GM12892 (cell line): ENCODE measurements at regions not wholly inside any gene's neighbourhood (a gene's known extent, or its start where the extent isn't known, plus 50 kb on each side); places are given as distances from the start of the nearest gene placed in this dataset.

Experiments used
- DNase-seq: peaks from one replicate; pipeline ENCODE4 v3.0.0; 2011; ENCODE audit not compliant: insufficient read length
- FAIRE-seq: peaks from 2 replicates; lab custom pipeline; 2011; peaks lifted over from hg19 to GRCh38; lab: Jason Lieb, UNC
- POLR2A ChIP-seq: IDR thresholded peaks from 2 replicates; pipeline ENCODE4 v1.6.1; 2011; ENCODE audit warnings: low read depth, low read length, control low read depth
- POLR2AphosphoS5 ChIP-seq: IDR thresholded peaks from 2 replicates; pipeline ENCODE4 v1.6.1; 2011; ENCODE audit warnings: low read depth, low read length, control low read depth
- TAF1 ChIP-seq: IDR thresholded peaks from 2 replicates; pipeline ENCODE4 v1.6.1; 2011; ENCODE audit warnings: low read depth, mild to moderate bottlenecking, control low read depth, low read length, borderline replicate concordance

GRCh38 chr6:170085475-170086401 lies 205.1 kb downstream of the DLL1 start:
- no peak for TF ChIP-seq TAF1
- TF ChIP-seq POLR2A = no peak
- no peak for TF ChIP-seq POLR2AphosphoS5
- FAIRE-seq (no peak), DNase-seq (no peak)

- no peak for DNase-seq
- TF ChIP-seq POLR2A = no peak
- TF ChIP-seq POLR2AphosphoS5 = no peak
- TF ChIP-seq TAF1 = no peak
- no peak for FAIRE-seq
Measured at GRCh38 chr6:170084166-170084730, 206.6 kb downstream of the DLL1 start.

- DNase-seq = no peak
- TF ChIP-seq POLR2AphosphoS5 = no peak
- TF ChIP-seq POLR2A = no peak
- TF ChIP-seq TAF1 = no peak
- FAIRE-seq = no peak
Measured at GRCh38 chr6:170083236-170084051, 207.4 kb downstream of the DLL1 start.

GRCh38 chr6:170082531-170083187 lies 208.2 kb downstream of the DLL1 start:
- DNase-seq = no peak
- no peak for FAIRE-seq
- TF ChIP-seq POLR2A = no peak

- DNase-seq = no peak
- no peak for FAIRE-seq
- TF ChIP-seq POLR2A = no peak
- no peak for TF ChIP-seq TAF1
- TF ChIP-seq POLR2AphosphoS5 = no peak
Measured at GRCh38 chr6:170082067-170082466, 208.8 kb downstream of the DLL1 start.

GRCh38 chr6:170081556-170081955 lies 209.3 kb downstream of the DLL1 start:
- FAIRE-seq = no peak
- TF ChIP-seq TAF1 (no peak), POLR2AphosphoS5 (no peak), POLR2A (no peak)
- DNase-seq = no peak

GRCh38 chr6:170080828-170081371 lies 210.0 kb downstream of the DLL1 start:
- no peak for DNase-seq
- no peak for FAIRE-seq
- no peak for TF ChIP-seq POLR2A
- TF ChIP-seq POLR2AphosphoS5 = no peak
- no peak for TF ChIP-seq TAF1

GRCh38 chr6:170080169-170080827 lies 210.6 kb downstream of the DLL1 start:
- TF ChIP-seq POLR2AphosphoS5 (no peak), TAF1 (no peak), POLR2A (no peak)
- DNase-seq = no peak
- no peak for FAIRE-seq

GRCh38 chr6:170076466-170077165 lies 214.3 kb downstream of the DLL1 start:
- DNase-seq = no peak
- TF ChIP-seq POLR2AphosphoS5 (no peak), POLR2A (no peak), TAF1 (no peak)
- no peak for FAIRE-seq
